ENCODE measurements at regions not wholly inside any gene's neighbourhood (a gene's known extent, or its start where the extent isn't known, plus 50 kb on each side); places are given as distances from the start of the nearest gene placed in this dataset.

- TF ChIP-seq CTCF (IDR thresholded peaks at IDR 0.05): no peak
- TF ChIP-seq EZH2 (IDR thresholded peaks at IDR 0.05; ENCODE audit: borderline replicate concordance, insufficient read depth, low read depth, low read length, poor library complexity, severe bottlenecking): no peak
These were observed 116.3 kb upstream of the DAZL start for GRCh38 chr3:16721494-16721893.
